Stimulated activated CD4-positive, alpha-beta T cell treated with anti-CD3 and anti-CD28 coated beads, Interleukin-1b, Interleukin-23, amount 100 ng/mL, for 48 hours (primary cell): ENCODE measurements at regions not wholly inside any gene's neighbourhood (a gene's known extent, or its start where the extent isn't known, plus 50 kb on each side); places are given as distances from the start of the nearest gene placed in this dataset.
"Not testable (repeated sequence)": the region's sequence is repeated elsewhere in the genome, so short reads cannot be mapped to it uniquely, and the experiment has no call there.

Experiments used
- DNase-seq: peaks from one replicate; pipeline ENCODE4 v3.0.0-alpha.2; 2020

GRCh38 chr22:22168941-22169867, 75.4 kb upstream of the VPREB1 start:
- DNase-seq = no peak

GRCh38 chr22:22168190-22168940, 76.2 kb upstream of the VPREB1 start:
- DNase-seq = no peak

GRCh38 chr22:22167791-22168189, 76.8 kb upstream of the VPREB1 start:
- no peak for DNase-seq

- no peak for DNase-seq
Measured at GRCh38 chr22:22166941-22167713, 77.5 kb upstream of the VPREB1 start.

GRCh38 chr22:22165936-22166710, 78.5 kb upstream of the VPREB1 start:
- no peak for DNase-seq

GRCh38 chr22:22164541-22165272, 79.9 kb upstream of the VPREB1 start:
- no peak for DNase-seq

GRCh38 chr22:22161924-22162851, 82.4 kb upstream of the VPREB1 start:
- no peak for DNase-seq

GRCh38 chr22:22160768-22161167, 83.8 kb upstream of the VPREB1 start:
- DNase-seq = not testable (repeated sequence)

GRCh38 chr22:22159384-22159783, 85.2 kb upstream of the VPREB1 start:
- no peak for DNase-seq

GRCh38 chr22:22158965-22159364, 85.6 kb upstream of the VPREB1 start:
- DNase-seq = no peak

GRCh38 chr22:22158207-22158816, 86.3 kb upstream of the VPREB1 start:
- no peak for DNase-seq

- DNase-seq = no peak
Measured at GRCh38 chr22:22157348-22157725, 87.2 kb upstream of the VPREB1 start.

- DNase-seq = peak; percentile 71
Measured at GRCh38 chr22:22156716-22157347, 87.8 kb upstream of the VPREB1 start.

- DNase-seq = no peak
Measured at GRCh38 chr22:22156348-22156715, 88.3 kb upstream of the VPREB1 start.

- DNase-seq = no peak
Measured at GRCh38 chr22:22155607-22156006, 89.0 kb upstream of the VPREB1 start.

GRCh38 chr22:22155146-22155545, 89.4 kb upstream of the VPREB1 start:
- no peak for DNase-seq

- DNase-seq = no peak
Measured at GRCh38 chr22:22154040-22154439, 90.5 kb upstream of the VPREB1 start.

GRCh38 chr22:22151308-22151707, 93.3 kb upstream of the VPREB1 start:
- DNase-seq = no peak

- DNase-seq = no peak
Measured at GRCh38 chr22:22150457-22150856, 94.1 kb upstream of the VPREB1 start.

- DNase-seq = no peak
Measured at GRCh38 chr22:22148905-22149304, 95.7 kb upstream of the VPREB1 start.
